Mesendoderm (in vitro differentiated cells): ENCODE measurements at regions not wholly inside any gene's neighbourhood (a gene's known extent, or its start where the extent isn't known, plus 50 kb on each side); places are given as distances from the start of the nearest gene placed in this dataset.
A peak's percentile ranks its signal among the peaks of the same experiment; 100 is the strongest.

ENCODE experiments used
- DNase-seq: peaks from one replicate; pipeline ENCODE4 v3.0.0; 2013
- H2AK5ac ChIP-seq: 2 replicates; pipeline ENCODE4 v1.6.1; 2013; ENCODE audit warnings: low read length, inconsistent platforms
- H2BK120ac ChIP-seq: 2 replicates; pipeline ENCODE4 v1.6.1; 2013; ENCODE audit warnings: low read depth, mild to moderate bottlenecking, low read length, moderate library complexity, mixed read lengths
- H2BK15ac ChIP-seq: replicated peaks from 2 replicates; pipeline ENCODE4 v1.6.1; 2013; ENCODE audit warnings: low read depth, mild to moderate bottlenecking, moderate library complexity
- H2BK5ac ChIP-seq: 2 replicates; pipeline ENCODE4 v1.6.1; 2013; ENCODE audit warnings: low read length, inconsistent platforms
- H3K18ac ChIP-seq: 2 replicates; pipeline ENCODE4 v1.6.1; 2013; ENCODE audit warnings: mild to moderate bottlenecking, low read length, mixed read lengths
- H3K23ac ChIP-seq: one replicate; pipeline ENCODE4 v1.6.1; 2013; ENCODE audit warnings: low read length
- H3K27ac ChIP-seq: 2 replicates; pipeline ENCODE4 v1.5.1; 2013; ENCODE audit warnings: low read depth, mild to moderate bottlenecking, inconsistent platforms, low read length, moderate library complexity
- H3K27me3 ChIP-seq: 2 replicates; pipeline ENCODE4 v1.6.1; 2013; ENCODE audit warnings: low read length, control low read depth, mild to moderate bottlenecking, inconsistent platforms; ENCODE audit not compliant: insufficient read depth, poor library complexity
- H3K36me3 ChIP-seq: 2 replicates; pipeline ENCODE4 v1.6.1; 2013; ENCODE audit warnings: low read length, inconsistent platforms; ENCODE audit not compliant: control insufficient read depth, insufficient read depth
- H3K4ac ChIP-seq: one replicate; pipeline ENCODE4 v1.6.1; 2013; ENCODE audit warnings: low read depth, mild to moderate bottlenecking, low read length, moderate library complexity
- H3K4me1 ChIP-seq: 2 replicates; pipeline ENCODE4 v1.6.1; 2013; ENCODE audit warnings: low read depth, low read length, inconsistent platforms; ENCODE audit not compliant: control insufficient read depth
- H3K4me2 ChIP-seq: 2 replicates; pipeline ENCODE4 v1.6.1; 2013; ENCODE audit warnings: low read length
- H3K4me3 ChIP-seq: 2 replicates; pipeline ENCODE4 v1.5.1; 2013; ENCODE audit warnings: mild to moderate bottlenecking, low read length
- H3K56ac ChIP-seq: one replicate; pipeline ENCODE4 v1.6.1; 2013; ENCODE audit warnings: low read length
- H3K79me1 ChIP-seq: 2 replicates; pipeline ENCODE4 v1.6.1; 2013; ENCODE audit warnings: low read length, inconsistent platforms
- H3K79me2 ChIP-seq: 2 replicates; pipeline ENCODE4 v1.6.1; 2013; ENCODE audit warnings: mild to moderate bottlenecking, low read length; ENCODE audit not compliant: control insufficient read depth, insufficient read depth
- H3K9ac ChIP-seq: 2 replicates; pipeline ENCODE4 v1.6.1; 2013; ENCODE audit warnings: low read length, inconsistent platforms
- H4K5ac ChIP-seq: one replicate; pipeline ENCODE4 v1.6.1; 2013; ENCODE audit warnings: low read length
- H4K8ac ChIP-seq: one replicate; pipeline ENCODE4 v1.6.1; 2013; ENCODE audit warnings: low read depth, mild to moderate bottlenecking, control low read depth, low read length, moderate library complexity
- WGBS: extraction: QIAGEN DNeasy Blood & Tissue Kit; methylation state at CpG from one replicate; pipeline ENCODE4 v1.1.7; 2013; ENCODE audit warnings: low lambda C conversion rate, missing lambda C conversion rate; ENCODE audit not compliant: insufficient coverage; ENCODE audit errors: extremely low coverage; 5-methylcytosine and 5-hydroxymethylcytosine counted together

DNA sequence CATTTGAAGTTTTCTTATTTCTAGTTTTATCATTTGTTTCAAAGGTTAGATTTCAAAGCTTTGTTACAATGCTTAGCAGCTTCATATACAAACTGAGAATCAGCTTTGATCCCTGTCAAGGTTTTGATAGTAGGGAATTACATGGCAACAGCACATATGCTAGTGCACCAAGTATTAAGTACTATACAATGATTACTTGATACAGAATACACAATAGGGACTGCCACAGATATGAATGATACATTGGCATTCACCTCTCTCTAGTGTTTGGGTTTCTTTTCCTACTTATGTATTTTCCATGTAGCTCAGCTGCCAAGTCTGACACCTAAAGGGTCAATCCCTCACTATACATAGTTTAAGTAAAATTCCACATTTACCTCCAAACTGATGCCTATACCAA, 344.0 kb downstream of the FAT4 start:
- Histone ChIP-seq H3K18ac (no peak overlapping the region), H2AK5ac (no peak overlapping the region), H3K27me3 (no peaks in the 10 kb centered on the region), H3K4ac (no peak overlapping the region), H3K4me3 (no peak overlapping the region), H4K8ac (no peak overlapping the region), H3K36me3 (no peaks in the 10 kb centered on the region), H3K9ac (no peak overlapping the region), H3K56ac (no peak overlapping the region), H2BK120ac (no peak overlapping the region), H4K5ac (no peak overlapping the region), H3K23ac (no peak overlapping the region), H2BK15ac (no peak overlapping the region), H2BK5ac (no peak overlapping the region), H3K79me2 (no peaks in the 10 kb centered on the region), H3K79me1 (no peaks in the 10 kb centered on the region), H3K4me1 (peaks cover 5% of the 10 kb centered on the region), H3K27ac (no peak overlapping the region), H3K4me2 (no peak overlapping the region)
- peak; percentile 37 for DNase-seq

DNA sequence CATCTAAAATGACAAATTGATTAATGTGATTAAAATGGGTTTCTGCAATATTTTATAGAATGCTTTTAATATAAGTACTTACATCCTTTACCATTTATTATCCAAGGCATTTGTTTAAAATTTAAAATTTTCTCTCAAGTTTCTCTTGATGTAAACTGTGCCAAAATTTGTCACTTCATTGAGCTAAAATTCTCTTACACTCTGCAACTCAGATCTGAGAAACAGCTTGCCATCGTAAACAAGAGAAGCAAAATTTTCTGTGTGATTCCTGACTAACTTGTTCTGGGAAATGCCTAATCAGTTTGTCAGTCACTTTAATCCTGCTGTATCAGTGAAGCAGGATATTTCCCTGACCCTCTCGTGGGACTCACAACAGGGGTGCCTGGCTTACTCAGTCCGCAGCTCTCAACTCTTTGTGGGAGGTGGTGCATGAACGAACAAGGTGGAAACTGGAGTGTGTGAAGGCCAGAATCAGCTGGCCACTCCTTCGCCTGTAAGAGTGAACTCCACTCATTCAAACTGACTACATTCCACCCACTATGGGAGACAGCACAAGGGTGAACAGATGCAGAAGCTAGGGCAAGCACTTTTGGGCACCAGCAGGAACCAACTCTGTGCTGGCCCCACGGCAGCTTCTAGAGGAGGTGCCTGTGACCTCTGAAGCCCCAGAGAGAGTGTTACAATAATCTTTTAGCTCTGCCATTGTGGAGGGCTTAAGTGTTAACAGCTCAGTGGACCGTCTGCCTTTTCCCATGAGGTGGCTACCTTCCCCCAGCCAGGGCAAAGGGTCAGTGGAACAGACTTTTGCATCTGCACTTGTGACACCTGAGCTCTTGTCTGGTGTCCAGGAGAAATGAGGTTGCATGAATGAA, 349.4 kb downstream of the FAT4 start:
- Histone ChIP-seq H3K27ac (peak overlapping the region; percentile 37), H3K4me3 (no peak overlapping the region), H3K4ac (peak overlapping the region; percentile 37), H2BK15ac (no peak overlapping the region), H3K18ac (peak overlapping the region; percentile 18), H3K4me1 (peaks cover 10% of the 10 kb centered on the region), H3K79me1 (no peaks in the 10 kb centered on the region), H2AK5ac (no peak overlapping the region), H3K9ac (peak overlapping the region; percentile 6), H3K27me3 (no peaks in the 10 kb centered on the region), H4K5ac (no peak overlapping the region), H4K8ac (no peak overlapping the region), H3K36me3 (no peaks in the 10 kb centered on the region), H3K56ac (peak overlapping the region; percentile 77), H2BK120ac (no peak overlapping the region), H3K4me2 (no peak overlapping the region), H3K23ac (no peak overlapping the region), H2BK5ac (peak overlapping the region; percentile 86), H3K79me2 (no peaks in the 10 kb centered on the region)
- no CpG with 5 or more reads among the region's 7 CpGs for WGBS
- peak; percentile 85 for DNase-seq

DNA sequence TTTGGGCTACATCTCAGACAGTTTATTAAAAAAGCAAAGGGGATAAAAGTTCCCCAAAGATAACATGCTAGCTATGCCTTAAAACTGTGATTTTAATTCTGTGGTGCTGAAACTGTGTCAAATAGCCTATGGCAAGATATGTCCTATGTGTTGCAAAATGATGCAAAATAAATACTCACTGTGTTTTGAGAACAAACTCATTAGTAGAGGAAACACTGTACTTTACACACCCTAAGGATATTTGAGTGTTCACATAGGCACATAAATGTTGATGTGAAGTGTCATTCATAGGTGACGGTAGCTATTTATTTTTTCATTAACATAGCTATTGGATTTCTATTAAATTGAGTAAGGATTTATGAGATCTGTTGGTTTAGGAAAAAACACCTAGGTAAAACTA, 351.9 kb downstream of the FAT4 start:
- H3K27me3 ChIP-seq, result no peaks in the 10 kb centered on the region
- H3K79me1 ChIP-seq, result no peaks in the 10 kb centered on the region
- WGBS, result no CpG with 5 or more reads among the region's 1 CpG
- no peaks in the 10 kb centered on the region for H3K79me2 ChIP-seq
- no peak overlapping the region for H2AK5ac ChIP-seq
- H3K23ac ChIP-seq, result no peak overlapping the region
- H3K9ac ChIP-seq, result no peak overlapping the region
- DNase-seq, result no peak
- H3K56ac ChIP-seq, result no peak overlapping the region
- no peak overlapping the region for H2BK120ac ChIP-seq
- no peak overlapping the region for H3K4ac ChIP-seq
- no peak overlapping the region for H4K8ac ChIP-seq
- H3K4me3 ChIP-seq, result no peak overlapping the region
- H3K18ac ChIP-seq, result no peak overlapping the region
- no peak overlapping the region for H4K5ac ChIP-seq
- no peak overlapping the region for H3K27ac ChIP-seq
- peaks cover 8% of the 10 kb centered on the region for H3K4me1 ChIP-seq
- no peak overlapping the region for H2BK15ac ChIP-seq
- H3K4me2 ChIP-seq, result no peak overlapping the region
- no peaks in the 10 kb centered on the region for H3K36me3 ChIP-seq
- H2BK5ac ChIP-seq, result no peak overlapping the region

DNA sequence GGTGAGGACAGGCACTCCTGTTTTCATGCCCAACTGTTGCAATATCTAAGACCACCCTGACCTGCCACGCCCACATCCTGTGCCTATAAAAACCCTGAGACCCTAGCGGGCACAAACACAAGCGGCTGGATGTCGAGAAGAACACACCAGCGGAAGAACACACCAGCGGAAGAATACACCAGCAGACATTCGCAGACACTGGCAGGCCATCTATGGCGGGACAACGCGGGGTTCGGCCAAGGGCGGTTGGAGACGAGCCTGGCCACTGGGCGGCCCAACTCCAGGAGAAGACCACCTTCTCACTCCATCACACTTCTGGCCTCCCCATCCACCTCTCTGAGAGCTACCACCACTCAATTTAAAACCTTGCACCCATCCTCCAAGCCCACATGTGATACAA, 361.4 kb downstream of the FAT4 start:
- Histone ChIP-seq H2AK5ac (no peak overlapping the region), H3K18ac (no peak overlapping the region), H3K4me3 (no peak overlapping the region), H2BK5ac (no peak overlapping the region), H2BK15ac (no peak overlapping the region), H3K4ac (no peak overlapping the region), H3K27ac (no peak overlapping the region), H4K8ac (no peak overlapping the region), H3K79me2 (no peaks in the 10 kb centered on the region), H3K4me1 (no peaks in the 10 kb centered on the region), H3K36me3 (no peaks in the 10 kb centered on the region), H4K5ac (no peak overlapping the region), H3K27me3 (no peaks in the 10 kb centered on the region), H3K56ac (no peak overlapping the region), H3K23ac (no peak overlapping the region), H2BK120ac (no peak overlapping the region), H3K9ac (no peak overlapping the region), H3K79me1 (no peaks in the 10 kb centered on the region), H3K4me2 (no peak overlapping the region)
- no CpG with 5 or more reads among the region's 14 CpGs for WGBS
- DNase-seq, result no peak

DNA sequence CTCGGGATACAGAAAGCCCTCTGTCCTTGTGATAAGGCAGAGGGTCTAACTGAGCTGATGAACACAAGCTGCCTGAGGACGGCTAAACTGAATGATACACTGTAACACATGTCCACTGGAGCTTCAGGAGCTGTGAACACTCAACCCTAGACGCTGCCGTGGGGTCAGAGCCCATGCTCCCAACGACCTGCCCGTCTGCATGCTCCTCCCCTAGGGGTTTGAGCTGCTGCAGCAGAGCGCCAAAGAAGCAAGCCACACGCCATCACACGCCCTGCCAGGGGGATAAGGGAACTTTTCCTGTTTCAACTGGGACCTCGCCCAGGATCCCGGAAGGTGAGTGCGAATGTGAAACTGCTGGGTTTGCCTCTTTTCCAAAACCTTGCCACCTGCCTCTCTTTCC, 361.8 kb downstream of the FAT4 start:
- H3K4me2 ChIP-seq, result no peak overlapping the region
- no peak overlapping the region for H3K23ac ChIP-seq
- H3K18ac ChIP-seq, result no peak overlapping the region
- H4K8ac ChIP-seq, result no peak overlapping the region
- no peak overlapping the region for H4K5ac ChIP-seq
- no CpG with 5 or more reads among the region's 12 CpGs for WGBS
- H3K56ac ChIP-seq, result no peak overlapping the region
- H3K4me3 ChIP-seq, result no peak overlapping the region
- H3K27ac ChIP-seq, result no peak overlapping the region
- no peaks in the 10 kb centered on the region for H3K4me1 ChIP-seq
- H3K36me3 ChIP-seq, result no peaks in the 10 kb centered on the region
- H3K9ac ChIP-seq, result no peak overlapping the region
- H3K79me1 ChIP-seq, result no peaks in the 10 kb centered on the region
- no peak overlapping the region for H2BK120ac ChIP-seq
- no peak overlapping the region for H3K4ac ChIP-seq
- no peaks in the 10 kb centered on the region for H3K79me2 ChIP-seq
- no peaks in the 10 kb centered on the region for H3K27me3 ChIP-seq
- H2BK15ac ChIP-seq, result no peak overlapping the region
- no peak overlapping the region for H2AK5ac ChIP-seq
- DNase-seq, result no peak
- no peak overlapping the region for H2BK5ac ChIP-seq
